Epithelial cell of prostate (primary cell): ENCODE measurements at regions not wholly inside any gene's neighbourhood (a gene's known extent, or its start where the extent isn't known, plus 50 kb on each side); places are given as distances from the start of the nearest gene placed in this dataset.

Source experiments
- DNase-seq: peaks from one replicate; pipeline ENCODE4 v3.0.0-alpha.2; 2011; ENCODE audit warnings: low read depth, low spot score
- H3K27ac ChIP-seq: fragments of 450-650 bp; 2 replicates; pipeline ENCODE4 v1.5.1; 2017; ENCODE audit warnings: mild to moderate bottlenecking

GRCh38 chr5:98723061-98723460 is 50.4 kb upstream of the RGMB start:
- DNase-seq = no peak

More at GRCh38 chr5:98723061-98723460, 50.4 kb upstream of the RGMB start:
- H3K27ac ChIP-seq = no peak overlapping the region
